Panc1 (cell line): ENCODE measurements at regions not wholly inside any gene's neighbourhood (a gene's known extent, or its start where the extent isn't known, plus 50 kb on each side); places are given as distances from the start of the nearest gene placed in this dataset.

Source experiments
- ATAC-seq: fragments of 200-7000 bp; cut with Tn5 transposase; 2 replicates; pipeline ENCODE4 v1.9.1; 2020; ENCODE audit warnings: mild to moderate bottlenecking, moderate library complexity
- BruUV-seq: library from RNA; stranded (reverse); fragments of 400-500 nt; replicated peaks from 2 replicates; lab custom pipeline; 2021; lab: Mats Ljungman, UMichigan
- CTCF ChIA-PET: fragments of 300-600 bp; sonication (Branson Sonifier 250); formaldehyde crosslinking; loops from one replicate; lab custom pipeline; 2022; ENCODE audit warnings: antibody characterized with exemption; lab: Charles Lee
- POLR2A ChIA-PET: fragments of 300-600 bp; sonication (Branson Sonifier 250); formaldehyde crosslinking; loops from one replicate; lab custom pipeline; 2022; ENCODE audit warnings: antibody characterized with exemption; lab: Charles Lee
- DNase-seq: peaks from one replicate; pipeline ENCODE4 v3.0.0-alpha.2; 2010; ENCODE audit warnings: low read depth, low spot score
- H3K27ac ChIP-seq: 2 replicates; pipeline ENCODE4 v1.5.1; 2011; ENCODE audit warnings: mild to moderate bottlenecking, low read length, inconsistent platforms
- H3K27me3 ChIP-seq: fragments of 200-500 bp; sonication (Bioruptor generic); 2 replicates; pipeline ENCODE4 v1.6.0; 2014; ENCODE audit warnings: low read length, inconsistent platforms; ENCODE audit not compliant: control insufficient read depth, insufficient read depth
- H3K36me3 ChIP-seq: fragments of 200-500 bp; sonication (Bioruptor generic); 2 replicates; pipeline ENCODE4 v1.5.1; 2014; ENCODE audit warnings: inconsistent platforms, mild to moderate bottlenecking, low read length, moderate library complexity; ENCODE audit not compliant: control insufficient read depth, insufficient read depth
- H3K4me1 ChIP-seq: 2 replicates; pipeline ENCODE4 v1.5.1; 2011; ENCODE audit warnings: inconsistent platforms, mild to moderate bottlenecking, low read length, moderate library complexity; ENCODE audit not compliant: control insufficient read depth, insufficient read depth
- H3K4me3 ChIP-seq, 2 experiments: 2 replicates each; pipeline ENCODE4 v1.5.1; 2011 to 2012; ENCODE audit warnings: low read depth in 2 of 2, low read length in 2 of 2, mild to moderate bottlenecking in 2 of 2, inconsistent platforms in 1 of 2, moderate library complexity in 1 of 2
- H3K9me3 ChIP-seq: fragments of 200-500 bp; sonication (Bioruptor generic); 2 replicates; pipeline ENCODE4 v1.5.1; 2014; ENCODE audit warnings: low read depth, mild to moderate bottlenecking, inconsistent platforms, low read length, moderate library complexity; ENCODE audit not compliant: control insufficient read depth, insufficient read depth
- CTCF ChIP-seq: fragments of 450-650 bp; IDR thresholded peaks from 2 replicates; pipeline ENCODE4 v1.5.1; 2017; ENCODE audit warnings: mild to moderate bottlenecking
- POLR2AphosphoS5 ChIP-seq: IDR thresholded peaks from 2 replicates; pipeline ENCODE4 v1.6.1; 2012; ENCODE audit warnings: mild to moderate bottlenecking, low read depth, low read length, moderate library complexity
- REST ChIP-seq, 2 experiments: IDR thresholded peaks; 2 replicates each; pipeline ENCODE4 v1.6.1; 2011 to 2012; ENCODE audit warnings: low read depth in 2 of 2, control low read depth in 1 of 2, low read length in 1 of 2, mild to moderate bottlenecking in 1 of 2, moderate library complexity in 1 of 2; ENCODE audit not compliant: insufficient read depth in 1 of 2
- SIN3A ChIP-seq: IDR thresholded peaks from 2 replicates; pipeline ENCODE4 v1.6.1; 2012; ENCODE audit warnings: low read depth, mild to moderate bottlenecking, low read length, moderate library complexity, borderline replicate concordance; ENCODE audit not compliant: insufficient read depth
- TCF7L2 ChIP-seq: IDR thresholded peaks from 2 replicates; pipeline ENCODE4 v1.6.1; 2011; ENCODE audit warnings: mild to moderate bottlenecking, low read depth, low read length, inconsistent platforms
- in situ Hi-C: cut with HindIII; loops from 2 replicates; pipeline ENCODE4 v1.10.0; 2016; ENCODE audit warnings: low sequenced_read_pairs, low pct_unique_long_range_greater_than_20kb
- intact Hi-C: fragments of 100-400 bp; cut with micrococcal nuclease; formaldehyde crosslinking; loops from one replicate; pipeline ENCODE4 v1.10.0; 2022; ENCODE audit not compliant: unreplicated experiment

GRCh38 chr15:61725251-61725650 lies 335.0 kb downstream of the VPS13C start:
- ATAC-seq (no peak), DNase-seq (no peak)
- H3K9me3 ChIP-seq = no peaks in the 10 kb centered on the region
- H3K36me3 ChIP-seq = no peaks in the 10 kb centered on the region
- in situ Hi-C loops = no loop called here
- no peaks in the 10 kb centered on the region for H3K4me1 ChIP-seq
- TF ChIP-seq CTCF = no peak
- TF ChIP-seq POLR2AphosphoS5 = no peak
- no peak for TF ChIP-seq REST (IDR thresholded peaks at IDR 0.05; ENCODE audit: insufficient read depth in 1 of 2, low read depth in 2 of 2, low read length in 1 of 2)
- TF ChIP-seq TCF7L2 = no peak
- no peak for TF ChIP-seq SIN3A
- peaks cover 7% of the 10 kb centered on the region for H3K27me3 ChIP-seq
- ChIA-PET POLR2A (no interaction called here), CTCF (no interaction called here)
- intact Hi-C loops = no loop called here
- no peak overlapping the region for H3K27ac ChIP-seq
- BruUV-seq = no TSS peak
- H3K4me3 ChIP-seq = no peak overlapping the region

- Histone ChIP-seq H3K27ac (no peak overlapping the region), H3K36me3 (no peaks in the 10 kb centered on the region), H3K9me3 (no peaks in the 10 kb centered on the region), H3K4me1 (no peaks in the 10 kb centered on the region), H3K4me3 (no peak overlapping the region), H3K27me3 (peaks cover 7% of the 10 kb centered on the region)
- in situ Hi-C loops (no loop called here), intact Hi-C loops (no loop called here)
- POLR2A ChIA-PET = no interaction called here
- DNase-seq (no peak), ATAC-seq (no peak)
- CTCF ChIA-PET = no interaction called here
- no TSS peak for BruUV-seq
- TF ChIP-seq TCF7L2 = no peak
- TF ChIP-seq CTCF = no peak
- TF ChIP-seq POLR2AphosphoS5 = no peak
- no peak for TF ChIP-seq SIN3A
- TF ChIP-seq REST (IDR thresholded peaks at IDR 0.05; ENCODE audit: insufficient read depth in 1 of 2, low read depth in 2 of 2, low read length in 1 of 2) = no peak
Observed at GRCh38 chr15:61724251-61724939, 335.9 kb downstream of the VPS13C start.
